ENCODE measurements at regions not wholly inside any gene's neighbourhood (a gene's known extent, or its start where the extent isn't known, plus 50 kb on each side); places are given as distances from the start of the nearest gene placed in this dataset.

DNA sequence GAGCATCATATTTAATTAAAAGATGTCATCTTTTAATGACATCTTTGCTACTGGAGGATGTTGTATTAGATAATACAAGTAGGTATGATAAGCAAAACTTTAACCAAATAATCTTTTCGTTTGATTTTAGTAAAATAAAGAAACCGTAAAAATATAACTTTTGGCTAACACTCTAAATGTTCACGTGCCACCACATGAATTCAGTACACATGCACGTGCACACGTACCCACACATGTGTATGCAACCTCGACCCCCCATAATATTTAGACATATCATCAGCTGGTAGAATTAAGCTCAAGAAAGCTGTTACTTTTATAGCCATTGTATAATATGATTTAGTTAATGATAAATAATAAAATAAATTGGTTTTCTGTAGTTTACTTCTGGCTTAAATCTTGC, 566.6 kb upstream of the FBXO33 start:
- TF ChIP-seq, protein P1, sequence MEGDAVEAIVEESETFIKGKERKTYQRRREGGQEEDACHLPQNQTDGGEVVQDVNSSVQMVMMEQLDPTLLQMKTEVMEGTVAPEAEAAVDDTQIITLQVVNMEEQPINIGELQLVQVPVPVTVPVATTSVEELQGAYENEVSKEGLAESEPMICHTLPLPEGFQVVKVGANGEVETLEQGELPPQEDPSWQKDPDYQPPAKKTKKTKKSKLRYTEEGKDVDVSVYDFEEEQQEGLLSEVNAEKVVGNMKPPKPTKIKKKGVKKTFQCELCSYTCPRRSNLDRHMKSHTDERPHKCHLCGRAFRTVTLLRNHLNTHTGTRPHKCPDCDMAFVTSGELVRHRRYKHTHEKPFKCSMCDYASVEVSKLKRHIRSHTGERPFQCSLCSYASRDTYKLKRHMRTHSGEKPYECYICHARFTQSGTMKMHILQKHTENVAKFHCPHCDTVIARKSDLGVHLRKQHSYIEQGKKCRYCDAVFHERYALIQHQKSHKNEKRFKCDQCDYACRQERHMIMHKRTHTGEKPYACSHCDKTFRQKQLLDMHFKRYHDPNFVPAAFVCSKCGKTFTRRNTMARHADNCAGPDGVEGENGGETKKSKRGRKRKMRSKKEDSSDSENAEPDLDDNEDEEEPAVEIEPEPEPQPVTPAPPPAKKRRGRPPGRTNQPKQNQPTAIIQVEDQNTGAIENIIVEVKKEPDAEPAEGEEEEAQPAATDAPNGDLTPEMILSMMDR (IDR thresholded peaks at IDR 0.05; ENCODE audit: insufficient read depth, low read length, poor library complexity, severe bottlenecking), result no peak
- Histone ChIP-seq H3K27me3 (ENCODE audit: control insufficient read depth, insufficient read depth, low read length) (no peaks in the 10 kb centered on the region), H3K36me3 (ENCODE audit: control insufficient read depth, insufficient read depth, low read length) (no peaks in the 10 kb centered on the region), H3K4me3 (ENCODE audit: low read depth, low read length) (no peak overlapping the region)
- no peak for DNase-seq (ENCODE audit: low read depth)

DNA sequence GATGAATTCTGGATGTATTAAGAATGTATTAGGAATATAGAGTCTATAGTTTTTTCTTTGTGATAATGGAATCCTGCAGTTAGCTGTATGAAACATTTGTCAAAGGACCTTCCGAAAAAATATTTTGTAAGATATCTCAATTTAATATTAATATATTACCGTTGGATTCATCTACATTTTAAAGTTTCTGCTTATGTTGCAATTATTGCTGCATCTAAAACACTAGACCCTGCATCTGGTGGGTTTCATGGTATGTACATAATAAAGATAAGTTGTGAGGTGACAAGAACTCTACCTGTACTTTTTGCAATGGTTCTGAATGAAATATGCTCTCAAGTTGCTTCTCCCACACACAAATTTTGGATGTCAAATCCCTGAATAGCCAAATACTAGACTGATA, 565.9 kb upstream of the FBXO33 start:
- TF ChIP-seq, protein P1 (IDR thresholded peaks at IDR 0.05; ENCODE audit: insufficient read depth, low read length, poor library complexity, severe bottlenecking), result no peak
- no peaks in the 10 kb centered on the region for H3K36me3 ChIP-seq (ENCODE audit: control insufficient read depth, insufficient read depth, low read length)
- DNase-seq (ENCODE audit: low read depth), result no peak
- H3K27me3 ChIP-seq (ENCODE audit: control insufficient read depth, insufficient read depth, low read length), result no peaks in the 10 kb centered on the region
- H3K4me3 ChIP-seq (ENCODE audit: low read depth, low read length), result no peak overlapping the region

DNA sequence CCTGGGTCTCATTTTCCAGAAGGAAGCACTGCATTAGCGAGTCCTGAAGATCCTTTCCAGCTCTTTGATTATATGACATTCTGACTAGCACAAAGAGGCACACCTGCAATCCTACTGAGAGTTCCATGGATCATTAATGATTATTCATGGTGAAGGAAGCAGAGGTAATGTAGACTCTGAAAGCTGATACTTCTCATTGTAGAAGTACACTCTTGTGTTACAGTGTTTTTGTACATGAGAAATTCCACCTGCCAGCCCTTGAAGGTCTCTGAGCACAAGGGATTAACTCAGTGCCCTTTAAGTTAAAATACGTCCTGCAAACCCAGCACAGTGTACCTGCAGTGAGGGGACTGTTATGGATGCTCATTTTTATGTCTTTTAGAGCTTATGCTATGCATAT, 558.8 kb upstream of the FBXO33 start:
- TF ChIP-seq, protein P1 (IDR thresholded peaks at IDR 0.05; ENCODE audit: insufficient read depth, low read length, poor library complexity, severe bottlenecking), result no peak

DNA sequence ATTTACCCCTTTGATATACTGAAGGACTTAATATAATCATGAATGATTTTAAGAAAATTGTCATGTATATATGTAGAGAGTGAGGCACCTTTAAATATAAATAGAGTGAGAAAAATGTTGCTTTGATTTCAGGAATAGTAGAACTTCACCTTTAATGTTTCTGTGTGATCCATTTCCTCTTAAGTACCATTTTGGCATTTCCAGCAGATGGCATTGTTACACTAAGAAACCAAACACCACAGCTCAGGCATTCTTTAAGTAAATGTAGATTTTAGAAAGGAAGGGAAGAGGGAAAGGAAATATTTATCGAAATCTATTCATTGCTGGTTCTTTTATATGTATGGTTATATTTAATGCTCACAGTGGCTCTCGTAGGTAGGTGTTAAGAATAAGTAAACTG, 556.7 kb upstream of the FBXO33 start:
- no peaks in the 10 kb centered on the region for H3K36me3 ChIP-seq (ENCODE audit: control insufficient read depth, insufficient read depth, low read length)
- TF ChIP-seq, protein P1 (IDR thresholded peaks at IDR 0.05; ENCODE audit: insufficient read depth, low read length, poor library complexity, severe bottlenecking), result peak; percentile 53
- H3K27me3 ChIP-seq (ENCODE audit: control insufficient read depth, insufficient read depth, low read length), result no peaks in the 10 kb centered on the region
- peak; percentile 29 for DNase-seq (ENCODE audit: low read depth)
- H3K4me3 ChIP-seq (ENCODE audit: low read depth, low read length), result no peak overlapping the region

More for the DNA sequence above, 558.8 kb upstream of the FBXO33 start:
- no peak for DNase-seq (ENCODE audit: low read depth)
- Histone ChIP-seq H3K4me3 (ENCODE audit: low read depth, low read length) (no peak overlapping the region), H3K36me3 (ENCODE audit: control insufficient read depth, insufficient read depth, low read length) (no peaks in the 10 kb centered on the region), H3K27me3 (ENCODE audit: control insufficient read depth, insufficient read depth, low read length) (no peaks in the 10 kb centered on the region)

DNA sequence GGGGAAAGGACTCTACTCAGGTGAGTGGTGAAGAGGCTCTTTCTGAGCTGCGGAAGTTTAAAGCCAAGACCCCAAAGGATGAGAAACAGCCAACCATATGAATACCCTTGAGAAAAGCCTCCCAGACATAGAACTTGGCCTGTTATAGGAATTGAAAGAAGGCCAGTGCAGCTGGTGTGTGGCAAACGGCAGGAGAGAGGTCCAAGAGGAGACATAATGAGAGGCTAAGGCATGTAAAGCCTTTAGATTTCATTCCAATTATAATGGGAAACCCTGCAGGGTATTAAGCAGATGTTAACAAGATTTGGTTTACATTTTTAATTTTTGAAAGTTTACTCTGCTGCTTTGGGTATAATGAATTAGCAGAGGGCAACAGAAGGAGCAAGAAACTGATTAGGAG, 552.1 kb upstream of the FBXO33 start:
- TF ChIP-seq, protein P1 (IDR thresholded peaks at IDR 0.05; ENCODE audit: insufficient read depth, low read length, poor library complexity, severe bottlenecking), result no peak
- no peak for DNase-seq (ENCODE audit: low read depth)
- Histone ChIP-seq H3K36me3 (ENCODE audit: control insufficient read depth, insufficient read depth, low read length) (no peaks in the 10 kb centered on the region), H3K4me3 (ENCODE audit: low read depth, low read length) (no peak overlapping the region), H3K27me3 (ENCODE audit: control insufficient read depth, insufficient read depth, low read length) (no peaks in the 10 kb centered on the region)

DNA sequence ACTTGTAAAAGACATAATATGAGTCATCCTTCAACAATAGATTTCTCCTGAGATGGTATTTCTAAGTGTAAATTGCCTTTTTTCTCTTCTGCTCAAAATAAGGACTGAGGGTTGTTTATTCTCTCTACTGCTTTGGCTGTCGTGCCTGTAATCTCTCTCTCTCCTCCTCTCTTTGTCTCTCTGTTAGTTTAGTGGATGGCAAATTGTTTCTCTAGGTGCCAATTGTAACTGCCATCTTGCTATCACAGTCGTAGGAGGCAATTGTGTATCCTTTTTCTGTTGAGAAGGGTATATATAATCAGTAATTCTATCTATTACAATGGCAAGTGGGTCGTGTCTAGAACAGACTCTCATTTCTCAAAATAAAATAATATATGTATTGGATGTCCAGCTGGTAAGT, 545.0 kb upstream of the FBXO33 start:
- Histone ChIP-seq H3K4me3 (ENCODE audit: low read depth, low read length) (no peak overlapping the region), H3K36me3 (ENCODE audit: control insufficient read depth, insufficient read depth, low read length) (no peaks in the 10 kb centered on the region), H3K27me3 (ENCODE audit: control insufficient read depth, insufficient read depth, low read length) (no peaks in the 10 kb centered on the region)
- TF ChIP-seq, protein P1 (IDR thresholded peaks at IDR 0.05; ENCODE audit: insufficient read depth, low read length, poor library complexity, severe bottlenecking), result no peak
- DNase-seq (ENCODE audit: low read depth), result no peak
